ENCODE measurements at regions not wholly inside any gene's neighbourhood (a gene's known extent, or its start where the extent isn't known, plus 50 kb on each side); places are given as distances from the start of the nearest gene placed in this dataset.

- TF ChIP-seq POLR2A (IDR thresholded peaks at IDR 0.05) (no peak), CTCF (IDR thresholded peaks at IDR 0.05) (no peak), EP300 (IDR thresholded peaks at IDR 0.05) (no peak)
- no peak overlapping the region for H3K4me3 ChIP-seq
- 49 to 56% methylated on average over 7 of the region's 7 CpGs for WGBS, 2 donors
- H3K27ac ChIP-seq: no peak overlapping the region
- no peaks in the 10 kb centered on the region for H3K27me3 ChIP-seq
- no peak for DNase-seq (ENCODE audit: low spot score in 2 of 2)
- peaks cover 0 to 94% (median 66%) of the 10 kb centered on the region in 4 donors for H3K4me1 ChIP-seq
- H3K9me3 ChIP-seq: no peaks in the 10 kb centered on the region
- peaks cover 0 to 25% (median 7%) of the 10 kb centered on the region in 3 donors for H3K36me3 ChIP-seq
Measured at GRCh38 chr7:131095346-131095745, 232.3 kb upstream of the MKLN1 start.

GRCh38 chr7:131096267-131096927, 231.3 kb upstream of the MKLN1 start:
- H3K36me3 ChIP-seq: peaks cover 0 to 25% (median 7%) of the 10 kb centered on the region in 3 donors
- TF ChIP-seq CTCF (IDR thresholded peaks at IDR 0.05) (no peak), EP300 (IDR thresholded peaks at IDR 0.05) (no peak), POLR2A (IDR thresholded peaks at IDR 0.05) (no peak)
- H3K4me1 ChIP-seq: peaks cover 0 to 94% (median 67%) of the 10 kb centered on the region in 4 donors
- no peak overlapping the region for H3K4me3 ChIP-seq
- 79 to 83% methylated on average over 7 of the region's 7 CpGs for WGBS, 2 donors
- peak overlapping the region in 1 of 4 donors; percentile 9 for H3K27ac ChIP-seq
- DNase-seq (ENCODE audit: low spot score in 2 of 2): no peak
- H3K9me3 ChIP-seq: no peaks in the 10 kb centered on the region
- no peaks in the 10 kb centered on the region for H3K27me3 ChIP-seq

GRCh38 chr7:131097662-131098376, 229.9 kb upstream of the MKLN1 start:
- Histone ChIP-seq H3K36me3 (peaks cover 0 to 35% (median 7%) of the 10 kb centered on the region in 3 donors), H3K27me3 (no peaks in the 10 kb centered on the region), H3K9me3 (no peaks in the 10 kb centered on the region), H3K4me3 (no peak overlapping the region), H3K27ac (peak overlapping the region in 2 of 4 donors; percentile 25 to 52), H3K4me1 (peaks cover 0 to 94% (median 63%) of the 10 kb centered on the region in 4 donors)
- DNase-seq (ENCODE audit: low spot score in 2 of 2): no peak
- TF ChIP-seq EP300 (IDR thresholded peaks at IDR 0.05): no peak
- no peak for TF ChIP-seq POLR2A (IDR thresholded peaks at IDR 0.05)
- TF ChIP-seq CTCF (IDR thresholded peaks at IDR 0.05): no peak
- 81 to 85% methylated on average over 13 of the region's 13 CpGs for WGBS, 2 donors

- H3K9me3 ChIP-seq: no peaks in the 10 kb centered on the region
- no peak overlapping the region for H3K4me3 ChIP-seq
- WGBS, 2 donors: 61 to 70% methylated on average over 3 of the region's 3 CpGs
- H3K27me3 ChIP-seq: no peaks in the 10 kb centered on the region
- H3K27ac ChIP-seq: no peak overlapping the region
- TF ChIP-seq POLR2A (IDR thresholded peaks at IDR 0.05) (no peak), EP300 (IDR thresholded peaks at IDR 0.05) (no peak), CTCF (IDR thresholded peaks at IDR 0.05) (no peak)
- DNase-seq (ENCODE audit: low spot score in 2 of 2): no peak
- peaks cover 0 to 39% (median 5%) of the 10 kb centered on the region in 3 donors for H3K36me3 ChIP-seq
- peaks cover 0 to 94% (median 66%) of the 10 kb centered on the region in 4 donors for H3K4me1 ChIP-seq
Measured at GRCh38 chr7:131098527-131098926, 229.1 kb upstream of the MKLN1 start.

All from tibial nerve (tissue), 4 donors.